ENCODE measurements at regions not wholly inside any gene's neighbourhood (a gene's known extent, or its start where the extent isn't known, plus 50 kb on each side); places are given as distances from the start of the nearest gene placed in this dataset.

DNA sequence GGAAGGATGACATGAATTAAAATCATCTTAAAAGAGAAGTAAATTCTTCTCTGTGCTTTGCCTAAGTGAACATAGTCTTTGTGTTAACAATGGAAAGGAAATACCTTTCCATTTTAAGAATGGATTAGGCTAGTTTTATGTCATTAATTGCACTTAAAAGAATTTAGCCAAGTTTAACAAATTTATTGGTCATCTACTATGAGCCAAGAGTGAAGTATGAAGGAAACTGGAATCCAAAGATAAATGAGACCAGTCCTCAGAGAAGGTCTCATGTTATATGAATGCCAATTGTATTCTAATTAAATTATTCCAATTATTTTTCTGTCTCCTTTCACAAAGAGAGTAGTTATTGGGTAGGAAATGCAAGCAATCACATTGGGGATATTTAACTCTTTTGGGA lies 741.3 kb upstream of the SOX9 start:
- TF ChIP-seq, protein P1, sequence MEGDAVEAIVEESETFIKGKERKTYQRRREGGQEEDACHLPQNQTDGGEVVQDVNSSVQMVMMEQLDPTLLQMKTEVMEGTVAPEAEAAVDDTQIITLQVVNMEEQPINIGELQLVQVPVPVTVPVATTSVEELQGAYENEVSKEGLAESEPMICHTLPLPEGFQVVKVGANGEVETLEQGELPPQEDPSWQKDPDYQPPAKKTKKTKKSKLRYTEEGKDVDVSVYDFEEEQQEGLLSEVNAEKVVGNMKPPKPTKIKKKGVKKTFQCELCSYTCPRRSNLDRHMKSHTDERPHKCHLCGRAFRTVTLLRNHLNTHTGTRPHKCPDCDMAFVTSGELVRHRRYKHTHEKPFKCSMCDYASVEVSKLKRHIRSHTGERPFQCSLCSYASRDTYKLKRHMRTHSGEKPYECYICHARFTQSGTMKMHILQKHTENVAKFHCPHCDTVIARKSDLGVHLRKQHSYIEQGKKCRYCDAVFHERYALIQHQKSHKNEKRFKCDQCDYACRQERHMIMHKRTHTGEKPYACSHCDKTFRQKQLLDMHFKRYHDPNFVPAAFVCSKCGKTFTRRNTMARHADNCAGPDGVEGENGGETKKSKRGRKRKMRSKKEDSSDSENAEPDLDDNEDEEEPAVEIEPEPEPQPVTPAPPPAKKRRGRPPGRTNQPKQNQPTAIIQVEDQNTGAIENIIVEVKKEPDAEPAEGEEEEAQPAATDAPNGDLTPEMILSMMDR (IDR thresholded peaks at IDR 0.05), result no peak
- TF ChIP-seq EZH2 (IDR thresholded peaks at IDR 0.05; ENCODE audit: borderline replicate concordance, insufficient read depth, low read depth, low read length, poor library complexity, severe bottlenecking), result no peak

Data from B cell (primary cell).